A549 (cell line): ENCODE measurements at regions not wholly inside any gene's neighbourhood (a gene's known extent, or its start where the extent isn't known, plus 50 kb on each side); places are given as distances from the start of the nearest gene placed in this dataset.

Experiments used
- CTCF ChIP-seq: fragments of >200 bp; sonication (Bioruptor Twin); formaldehyde crosslinking; IDR thresholded peaks from 3 replicates; pipeline ENCODE4 v1.5.1; 2016
- ESRRA ChIP-seq: fragments of 150-350 bp; IDR thresholded peaks from 2 replicates; pipeline ENCODE4 v1.6.1; 2014; ENCODE audit warnings: mild to moderate bottlenecking, low read length, borderline replicate concordance
- NPAS2 ChIP-seq: fragments of 250-450 bp; sonication (Bioruptor Pico); IDR thresholded peaks from 2 replicates; pipeline ENCODE4 v1.8.0; 2022; ENCODE audit warnings: mild to moderate bottlenecking, moderate library complexity, borderline replicate concordance
- NR3C1 ChIP-seq: fragments of >200 bp; sonication (Bioruptor Twin); formaldehyde crosslinking; IDR thresholded peaks from 3 replicates; pipeline ENCODE4 v1.6.1; 2017
- POLR2A ChIP-seq: IDR thresholded peaks from 2 replicates; pipeline ENCODE4 v1.6.1; 2012; ENCODE audit warnings: mild to moderate bottlenecking, low read length
- POLR2AphosphoS2 ChIP-seq: conservative IDR thresholded peaks from 2 replicates; pipeline ENCODE4 v1.6.1; 2012; ENCODE audit warnings: low read length, improper control_type of control experiment, inconsistent platforms
- RAD21 ChIP-seq, 2 experiments: fragments of >200 bp in 1 of 2; sonication (Bioruptor Twin) in 1 of 2; formaldehyde crosslinking in 1 of 2; IDR thresholded peaks in 1 of 2; conservative IDR thresholded peaks in 1 of 2; 2 replicates in 1 of 2; 3 replicates in 1 of 2; pipeline ENCODE4 v1.6.1; 2012 to 2018; ENCODE audit warnings: inconsistent platforms in 1 of 2
- REST ChIP-seq: fragments of 200-600 bp; sonication (generic); IDR thresholded peaks from 2 replicates; pipeline ENCODE4 v1.6.1; 2016; ENCODE audit warnings: antibody characterized with exemption, mild to moderate bottlenecking, moderate library complexity
- SMC3 ChIP-seq: fragments of >200 bp; sonication (Bioruptor Twin); formaldehyde crosslinking; IDR thresholded peaks from 3 replicates; pipeline ENCODE4 v1.6.1; 2018; ENCODE audit warnings: inconsistent platforms
- TF ChIP-seq, protein P1 (sequence below): IDR thresholded peaks from 2 replicates; pipeline ENCODE4 v1.6.1; 2012

DNA sequence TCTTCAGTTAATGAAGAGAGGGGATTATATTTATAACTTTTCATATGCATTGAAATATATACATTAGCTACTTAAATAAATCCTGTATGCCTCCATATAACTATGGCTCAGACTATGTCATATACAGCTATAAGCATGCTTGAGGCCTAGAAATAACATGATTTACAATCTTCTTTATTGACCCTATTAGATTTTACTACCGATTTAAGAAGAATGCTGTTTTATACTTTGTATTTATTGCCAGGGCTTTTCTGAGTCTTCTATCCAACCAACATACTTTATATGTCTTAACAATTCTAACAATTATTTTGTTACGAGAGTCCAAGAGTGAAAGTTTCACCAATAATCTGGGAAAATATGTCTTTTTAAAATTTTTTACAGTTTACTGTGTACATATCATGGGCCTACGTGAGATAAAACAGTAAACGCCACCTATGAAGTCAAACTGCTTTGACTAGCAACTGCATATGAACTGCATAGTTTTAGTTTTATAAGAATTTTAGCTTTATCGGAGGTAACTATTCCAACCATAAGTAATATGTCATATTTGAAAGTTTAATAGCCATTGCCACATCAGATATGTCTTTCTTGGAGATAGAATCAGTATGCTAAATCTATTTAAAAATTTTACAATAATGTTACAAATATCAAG, 861.0 kb downstream of the USP25 start:
- TF ChIP-seq POLR2A (no peak), REST (no peak), POLR2AphosphoS2 (no peak), CTCF (no peak), NR3C1 (no peak), RAD21 (conservative IDR thresholded peaks at IDR 0.05 in 1 of 2, IDR thresholded peaks at IDR 0.05 in 1 of 2) (no peak), NPAS2 (CRISPR knock-in tag) (no peak), SMC3 (no peak), ESRRA (no peak)
- TF ChIP-seq, protein P1, sequence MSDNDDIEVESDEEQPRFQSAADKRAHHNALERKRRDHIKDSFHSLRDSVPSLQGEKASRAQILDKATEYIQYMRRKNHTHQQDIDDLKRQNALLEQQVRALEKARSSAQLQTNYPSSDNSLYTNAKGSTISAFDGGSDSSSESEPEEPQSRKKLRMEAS: no peak
